T-helper 1 cell (primary cell): ENCODE measurements at regions not wholly inside any gene's neighbourhood (a gene's known extent, or its start where the extent isn't known, plus 50 kb on each side); places are given as distances from the start of the nearest gene placed in this dataset.
"Not testable (repeated sequence)": the region's sequence is repeated elsewhere in the genome, so short reads cannot be mapped to it uniquely, and the experiment has no call there.

ENCODE experiments used
- DNase-seq, 5 donors: peaks; one replicate each; pipeline ENCODE4 v3.0.0-alpha.2; 2012 to 2020

GRCh38 chr1:229710746-229711145 is 84.7 kb downstream of the URB2 start:
- DNase-seq: no peak

GRCh38 chr1:229714306-229714705 is 88.3 kb downstream of the URB2 start:
- DNase-seq: no peak

GRCh38 chr1:229714964-229715603 is 89.0 kb downstream of the URB2 start:
- peak in 4 of 5 donors; percentile 16 to 29 (median 20) for DNase-seq

- DNase-seq: no peak
Measured at GRCh38 chr1:229716069-229716468, 90.0 kb downstream of the URB2 start.

- no peak for DNase-seq
Measured at GRCh38 chr1:229716704-229717103, 90.7 kb downstream of the URB2 start.

GRCh38 chr1:229717786-229718576 is 91.9 kb downstream of the URB2 start:
- no peak for DNase-seq

- no peak for DNase-seq
Measured at GRCh38 chr1:229726061-229726460, 100.0 kb downstream of the URB2 start.

GRCh38 chr1:229729916-229730315 is 103.9 kb downstream of the URB2 start:
- DNase-seq: no peak

GRCh38 chr1:229730573-229730972 is 104.5 kb downstream of the URB2 start:
- no peak for DNase-seq

GRCh38 chr1:229732061-229732460 is 106.0 kb downstream of the URB2 start:
- DNase-seq: no peak

- DNase-seq: no peak
Measured at GRCh38 chr1:229736376-229736775, 110.3 kb downstream of the URB2 start.

GRCh38 chr1:229742614-229743013 is 116.6 kb downstream of the URB2 start:
- DNase-seq: not testable (repeated sequence)

- no peak for DNase-seq
Measured at GRCh38 chr1:229749992-229750391, 123.9 kb downstream of the URB2 start.

GRCh38 chr1:229751610-229752009 is 125.6 kb downstream of the URB2 start:
- DNase-seq: no peak

- no peak for DNase-seq
Measured at GRCh38 chr1:229752679-229753078, 126.6 kb downstream of the URB2 start.

GRCh38 chr1:229753764-229754551 is 127.9 kb downstream of the URB2 start:
- DNase-seq: peak in 1 of 5 donors; percentile 31

- DNase-seq: no peak
Measured at GRCh38 chr1:229756666-229757065, 130.6 kb downstream of the URB2 start.

- no peak for DNase-seq
Measured at GRCh38 chr1:229757226-229757625, 131.2 kb downstream of the URB2 start.

GRCh38 chr1:229758101-229759036 is 132.3 kb downstream of the URB2 start:
- DNase-seq: peak in 1 of 5 donors; percentile 12

GRCh38 chr1:229759037-229759435 is 133.0 kb downstream of the URB2 start:
- no peak for DNase-seq

GRCh38 chr1:229759586-229759985 is 133.5 kb downstream of the URB2 start:
- no peak for DNase-seq

GRCh38 chr1:229760478-229760996 is 134.5 kb downstream of the URB2 start:
- no peak for DNase-seq
